Naive thymus-derived CD8-positive, alpha-beta T cell (primary cell): ENCODE measurements at regions not wholly inside any gene's neighbourhood (a gene's known extent, or its start where the extent isn't known, plus 50 kb on each side); places are given as distances from the start of the nearest gene placed in this dataset.

Source experiments
- ATAC-seq, 2 donors: fragments of 150-1000 bp; cut with Tn5 transposase in 1 of 2; sonication (Bioruptor Pico), chemical (Tn5 transposase) in 1 of 2; 1 replicate in 1 of 2; 2 replicates in 1 of 2; pipeline ENCODE4 v1.10.0; 2021; ENCODE audit warnings: mild to moderate bottlenecking in 2 of 2, moderate library complexity in 2 of 2
- POLR2A ChIA-PET: fragments of 350-600 bp; sonication (Branson Sonifier 250); formaldehyde crosslinking; loops from one replicate; lab custom pipeline; 2021; ENCODE audit warnings: antibody characterized with exemption; lab: Charles Lee
- DNase-seq, 10 donors: peaks; one replicate each; pipeline versions ENCODE4 v3.0.0 to v3.0.0-alpha.2; 2020 to 2022
- H3K27ac Mint-ChIP-seq, 10 donors: one replicate each; pipeline ENCODE4 v1.8.0; 2020 to 2022; ENCODE audit warnings: mild to moderate bottlenecking in 10 of 10, mixed read lengths in 10 of 10, moderate library complexity in 4 of 10, inconsistent platforms in 1 of 10
- H3K27me3 Mint-ChIP-seq, 5 donors: one replicate each; pipeline ENCODE4 v1.8.0; 2021 to 2022; ENCODE audit warnings: mixed read lengths in 5 of 5
- H3K36me3 Mint-ChIP-seq, 3 donors: one replicate each; pipeline ENCODE4 v1.8.0; 2020 to 2022; ENCODE audit warnings: mixed read lengths in 3 of 3, mild to moderate bottlenecking in 2 of 3, inconsistent platforms in 1 of 3
- H3K4me1 Mint-ChIP-seq, 4 donors: one replicate each; pipeline ENCODE4 v1.8.0; 2021 to 2022; ENCODE audit warnings: mixed read lengths in 4 of 4
- H3K4me3 Mint-ChIP-seq, 10 donors: one replicate each; pipeline ENCODE4 v1.8.0; 2020 to 2022; ENCODE audit warnings: mild to moderate bottlenecking in 10 of 10, mixed read lengths in 10 of 10, moderate library complexity in 6 of 10, inconsistent platforms in 1 of 10
- H3K9me3 Mint-ChIP-seq, 9 donors: one replicate each; pipeline ENCODE4 v1.8.0; 2020 to 2022; ENCODE audit warnings: mixed read lengths in 9 of 9, mild to moderate bottlenecking in 3 of 9, inconsistent platforms in 1 of 9, moderate library complexity in 1 of 9

- POLR2A ChIA-PET, result no interaction called here
- H3K4me3 Mint-ChIP-seq, result no peak overlapping the region
- H3K9me3 Mint-ChIP-seq, result peaks cover 7 to 30% (median 17%) of the 10 kb centered on the region in 9 donors
- peaks cover 0 to 5% (median 3%) of the 10 kb centered on the region in 4 donors for H3K4me1 Mint-ChIP-seq
- H3K27me3 Mint-ChIP-seq, result peaks cover 4 to 26% (median 10%) of the 10 kb centered on the region in 5 donors
- H3K27ac Mint-ChIP-seq, result no peak overlapping the region
- no peak for ATAC-seq
- no peak for DNase-seq
- peaks cover 0 to 15% (median 3%) of the 10 kb centered on the region in 3 donors for H3K36me3 Mint-ChIP-seq
Observed at GRCh38 chr13:59547950-59548349, 615.8 kb downstream of the DIAPH3 start.

GRCh38 chr13:59562924-59563323 is 600.8 kb downstream of the DIAPH3 start:
- Mint-ChIP-seq H3K27ac (no peak overlapping the region), H3K27me3 (peaks cover 0 to 19% (median 8%) of the 10 kb centered on the region in 5 donors), H3K4me1 (no peaks in the 10 kb centered on the region), H3K4me3 (no peak overlapping the region), H3K9me3 (peaks cover 4 to 45% (median 26%) of the 10 kb centered on the region in 9 donors), H3K36me3 (peaks cover 0 to 13% (median 0%) of the 10 kb centered on the region in 3 donors)
- no peak for DNase-seq
- ATAC-seq, result no peak
- POLR2A ChIA-PET, result no interaction called here

GRCh38 chr13:59566561-59566960 is 597.2 kb downstream of the DIAPH3 start:
- Mint-ChIP-seq H3K27me3 (peaks cover 6 to 33% (median 13%) of the 10 kb centered on the region in 5 donors), H3K4me3 (no peak overlapping the region), H3K9me3 (peaks cover 1 to 18% (median 12%) of the 10 kb centered on the region in 9 donors), H3K27ac (no peak overlapping the region), H3K36me3 (peaks cover 0 to 12% (median 0%) of the 10 kb centered on the region in 3 donors), H3K4me1 (peaks cover 0 to 6% (median 2%) of the 10 kb centered on the region in 4 donors)
- ATAC-seq, result no peak
- no peak for DNase-seq
- POLR2A ChIA-PET, result no interaction called here

GRCh38 chr13:59568306-59568705 is 595.4 kb downstream of the DIAPH3 start:
- Mint-ChIP-seq H3K4me1 (peaks cover 0 to 6% (median 2%) of the 10 kb centered on the region in 4 donors), H3K36me3 (peaks cover 0 to 6% (median 3%) of the 10 kb centered on the region in 3 donors), H3K27me3 (peaks cover 6 to 46% (median 20%) of the 10 kb centered on the region in 5 donors), H3K27ac (no peak overlapping the region), H3K9me3 (peaks cover 0 to 14% (median 7%) of the 10 kb centered on the region in 9 donors), H3K4me3 (no peak overlapping the region)
- DNase-seq (no peak), ATAC-seq (no peak)
- POLR2A ChIA-PET, result no interaction called here

GRCh38 chr13:59570204-59570603 is 593.5 kb downstream of the DIAPH3 start:
- Mint-ChIP-seq H3K9me3 (peaks cover 0 to 17% (median 10%) of the 10 kb centered on the region in 9 donors), H3K36me3 (peaks cover 0 to 7% (median 3%) of the 10 kb centered on the region in 3 donors), H3K4me1 (peaks cover 0 to 6% (median 2%) of the 10 kb centered on the region in 4 donors), H3K27ac (peak overlapping the region in 1 of 10 donors; percentile 85), H3K27me3 (peaks cover 12 to 58% (median 20%) of the 10 kb centered on the region in 5 donors), H3K4me3 (no peak overlapping the region)
- POLR2A ChIA-PET, result no interaction called here
- DNase-seq (no peak), ATAC-seq (no peak)

- Mint-ChIP-seq H3K27me3 (peaks cover 0 to 23% (median 4%) of the 10 kb centered on the region in 5 donors), H3K4me3 (no peak overlapping the region), H3K4me1 (no peaks in the 10 kb centered on the region), H3K36me3 (no peaks in the 10 kb centered on the region), H3K27ac (no peak overlapping the region), H3K9me3 (no peaks in the 10 kb centered on the region)
- no peak for ATAC-seq
- no peak for DNase-seq
- POLR2A ChIA-PET, result no interaction called here
Observed at GRCh38 chr13:59584101-59584500, 579.6 kb downstream of the DIAPH3 start.

- no peak for ATAC-seq
- Mint-ChIP-seq H3K9me3 (no peaks in the 10 kb centered on the region), H3K27me3 (peaks cover 0 to 23% (median 4%) of the 10 kb centered on the region in 5 donors), H3K4me1 (no peaks in the 10 kb centered on the region), H3K36me3 (no peaks in the 10 kb centered on the region), H3K4me3 (no peak overlapping the region), H3K27ac (no peak overlapping the region)
- no peak for DNase-seq
- POLR2A ChIA-PET, result no interaction called here
Observed at GRCh38 chr13:59584761-59585670, 578.7 kb downstream of the DIAPH3 start.

- DNase-seq, result no peak
- Mint-ChIP-seq H3K9me3 (peaks cover 0 to 10% (median 0%) of the 10 kb centered on the region in 9 donors), H3K4me3 (no peak overlapping the region), H3K4me1 (no peaks in the 10 kb centered on the region), H3K27ac (no peak overlapping the region), H3K27me3 (peaks cover 4 to 32% (median 8%) of the 10 kb centered on the region in 5 donors), H3K36me3 (no peaks in the 10 kb centered on the region)
- POLR2A ChIA-PET, result no interaction called here
- no peak for ATAC-seq
Observed at GRCh38 chr13:59587030-59587429, 576.7 kb downstream of the DIAPH3 start.

- POLR2A ChIA-PET, result no interaction called here
- Mint-ChIP-seq H3K27me3 (peaks cover 1 to 33% (median 7%) of the 10 kb centered on the region in 5 donors), H3K4me1 (no peaks in the 10 kb centered on the region), H3K27ac (no peak overlapping the region), H3K36me3 (no peaks in the 10 kb centered on the region), H3K4me3 (no peak overlapping the region), H3K9me3 (peaks cover 0 to 12% (median 0%) of the 10 kb centered on the region in 9 donors)
- ATAC-seq, result no peak
- no peak for DNase-seq
Observed at GRCh38 chr13:59587971-59588716, 575.6 kb downstream of the DIAPH3 start.

- H3K4me3 Mint-ChIP-seq, result no peak overlapping the region
- peaks cover 1 to 37% (median 7%) of the 10 kb centered on the region in 5 donors for H3K27me3 Mint-ChIP-seq
- no peak for DNase-seq
- H3K27ac Mint-ChIP-seq, result no peak overlapping the region
- POLR2A ChIA-PET, result no interaction called here
- H3K9me3 Mint-ChIP-seq, result peaks cover 0 to 12% (median 2%) of the 10 kb centered on the region in 9 donors
- H3K36me3 Mint-ChIP-seq, result no peaks in the 10 kb centered on the region
- H3K4me1 Mint-ChIP-seq, result no peaks in the 10 kb centered on the region
- no peak for ATAC-seq
Observed at GRCh38 chr13:59588717-59589067, 575.0 kb downstream of the DIAPH3 start.

- Mint-ChIP-seq H3K4me1 (peaks cover 0 to 2% (median 0%) of the 10 kb centered on the region in 4 donors), H3K27ac (no peak overlapping the region), H3K9me3 (peaks cover 5 to 36% (median 20%) of the 10 kb centered on the region in 9 donors), H3K36me3 (peaks cover 0 to 6% (median 0%) of the 10 kb centered on the region in 3 donors), H3K27me3 (peaks cover 3 to 18% (median 7%) of the 10 kb centered on the region in 5 donors), H3K4me3 (no peak overlapping the region)
- POLR2A ChIA-PET, result no interaction called here
- DNase-seq, result no peak
- ATAC-seq, result no peak
Observed at GRCh38 chr13:59601993-59602392, 561.7 kb downstream of the DIAPH3 start.

GRCh38 chr13:59603646-59604045 is 560.1 kb downstream of the DIAPH3 start:
- Mint-ChIP-seq H3K4me1 (peaks cover 0 to 4% (median 0%) of the 10 kb centered on the region in 4 donors), H3K9me3 (peaks cover 5 to 23% (median 15%) of the 10 kb centered on the region in 9 donors), H3K27me3 (peaks cover 3 to 18% (median 7%) of the 10 kb centered on the region in 5 donors), H3K27ac (no peak overlapping the region), H3K4me3 (no peak overlapping the region), H3K36me3 (peaks cover 0 to 6% (median 0%) of the 10 kb centered on the region in 3 donors)
- DNase-seq (no peak), ATAC-seq (no peak)
- POLR2A ChIA-PET, result no interaction called here
